ENCODE measurements at regions not wholly inside any gene's neighbourhood (a gene's known extent, or its start where the extent isn't known, plus 50 kb on each side); places are given as distances from the start of the nearest gene placed in this dataset.
A peak's percentile ranks its signal among the peaks of the same experiment; 100 is the strongest.

GRCh38 chr3:24830230-24831152 is 335.8 kb upstream of the THRB start:
- intact Hi-C loops (cut with DNase I): no loop called here
- Histone ChIP-seq H3K27me3 (no peaks in the 10 kb centered on the region), H3K27ac (no peak overlapping the region), H3K4me1 (peaks cover 0 to 10% of the 10 kb centered on the region in 2 donors), H3K9me3 (no peaks in the 10 kb centered on the region), H3K36me3 (no peaks in the 10 kb centered on the region), H3K4me3 (peak overlapping the region; percentile 64 to 66)
- TF ChIP-seq CTCF (IDR thresholded peaks at IDR 0.05): no peak
- DNase-seq (ENCODE audit: low spot score in 2 of 2): peak in 1 of 2 donors; percentile 65

DNA sequence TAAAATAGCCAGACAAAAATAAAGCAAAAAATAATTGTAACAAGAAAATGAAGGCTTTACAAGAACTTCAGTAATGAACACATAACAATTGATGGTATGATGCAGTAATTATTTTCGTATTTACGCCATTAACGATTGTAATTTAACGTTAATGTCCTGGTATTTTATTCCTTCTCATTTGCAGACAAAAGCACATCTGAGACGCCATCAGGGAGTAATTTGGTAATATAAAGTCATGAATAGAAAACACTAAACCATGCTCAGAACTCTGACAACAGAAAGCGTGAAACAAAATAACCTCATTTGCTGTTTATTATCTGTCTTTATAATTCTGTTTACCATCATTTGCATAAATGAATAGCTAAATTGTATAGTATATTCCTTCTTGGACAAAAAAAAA is 336.6 kb upstream of the THRB start:
- no peaks in the 10 kb centered on the region for H3K27me3 ChIP-seq
- no peak for DNase-seq (ENCODE audit: low spot score in 2 of 2)
- H3K4me3 ChIP-seq: no peak overlapping the region
- intact Hi-C loops (cut with DNase I): no loop called here
- peaks cover 0 to 10% of the 10 kb centered on the region in 2 donors for H3K4me1 ChIP-seq
- H3K36me3 ChIP-seq: no peaks in the 10 kb centered on the region
- H3K9me3 ChIP-seq: no peaks in the 10 kb centered on the region
- no peak overlapping the region for H3K27ac ChIP-seq
- TF ChIP-seq CTCF (IDR thresholded peaks at IDR 0.05): no peak

DNA sequence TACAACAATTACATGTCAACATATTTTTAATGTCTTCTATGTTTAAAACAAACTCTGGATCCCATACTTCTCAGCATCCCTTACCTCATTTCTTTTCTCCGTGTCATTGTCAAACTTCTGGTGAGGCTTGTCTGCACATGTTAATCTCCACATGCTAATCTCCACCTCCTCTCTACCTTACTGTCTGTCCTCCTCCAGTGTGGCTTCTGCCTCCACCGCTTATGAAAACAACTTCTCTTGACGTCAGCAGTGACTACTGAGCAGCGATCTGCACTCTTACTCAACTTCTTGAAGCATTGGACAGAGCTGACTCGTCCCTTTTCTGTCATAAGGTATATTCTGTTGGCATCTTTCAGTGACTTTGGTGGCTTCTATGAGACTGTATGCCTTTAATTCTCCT is 338.2 kb upstream of the THRB start:
- intact Hi-C loops (cut with DNase I): no loop called here

DNA sequence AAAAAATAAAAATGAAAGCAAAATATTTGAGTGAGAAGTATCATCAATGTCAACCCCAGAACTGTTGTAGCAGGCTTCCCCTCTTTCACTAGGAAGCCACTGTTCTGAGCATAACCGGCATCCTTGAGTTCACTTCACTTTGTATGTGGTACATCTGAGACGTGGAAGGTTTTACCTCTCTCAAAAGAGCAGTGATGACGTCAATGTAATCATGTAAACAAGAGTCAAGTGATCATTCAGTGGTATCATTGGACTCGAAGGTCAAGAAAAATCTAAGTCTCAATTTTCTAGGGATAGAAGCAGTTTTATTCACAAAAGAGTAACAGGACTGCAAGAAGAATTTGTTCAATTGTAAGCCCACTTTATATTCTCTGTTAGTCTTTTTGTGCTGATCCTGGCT is 339.8 kb upstream of the THRB start:
- intact Hi-C loops (cut with DNase I): no loop called here
- Histone ChIP-seq H3K27ac (no peak overlapping the region), H3K4me1 (peaks cover 0 to 8% of the 10 kb centered on the region in 2 donors), H3K36me3 (no peaks in the 10 kb centered on the region), H3K9me3 (no peaks in the 10 kb centered on the region), H3K4me3 (no peak overlapping the region), H3K27me3 (no peaks in the 10 kb centered on the region)
- no peak for DNase-seq (ENCODE audit: low spot score in 2 of 2)
- TF ChIP-seq CTCF (IDR thresholded peaks at IDR 0.05): no peak

More for the DNA sequence above, 338.2 kb upstream of the THRB start:
- H3K4me3 ChIP-seq: no peak overlapping the region
- no peaks in the 10 kb centered on the region for H3K27me3 ChIP-seq
- H3K9me3 ChIP-seq: no peaks in the 10 kb centered on the region
- H3K36me3 ChIP-seq: no peaks in the 10 kb centered on the region
- H3K27ac ChIP-seq: no peak overlapping the region
- no peak for DNase-seq (ENCODE audit: low spot score in 2 of 2)
- H3K4me1 ChIP-seq: peaks cover 0 to 10% of the 10 kb centered on the region in 2 donors
- TF ChIP-seq CTCF (IDR thresholded peaks at IDR 0.05): no peak

- H3K9me3 ChIP-seq: no peaks in the 10 kb centered on the region
- no peak overlapping the region for H3K4me3 ChIP-seq
- peaks cover 0 to 2% of the 10 kb centered on the region in 2 donors for H3K4me1 ChIP-seq
- no peak for TF ChIP-seq CTCF (IDR thresholded peaks at IDR 0.05)
- intact Hi-C loops (cut with DNase I): no loop called here
- no peaks in the 10 kb centered on the region for H3K36me3 ChIP-seq
- H3K27me3 ChIP-seq: no peaks in the 10 kb centered on the region
- DNase-seq (ENCODE audit: low spot score in 2 of 2): no peak
- H3K27ac ChIP-seq: no peak overlapping the region
Observed at GRCh38 chr3:24835510-24835909, 340.9 kb upstream of the THRB start.

Data from ascending aorta (tissue), 2 donors.